Pancreas (tissue), 10 donors: ENCODE measurements at regions not wholly inside any gene's neighbourhood (a gene's known extent, or its start where the extent isn't known, plus 50 kb on each side); places are given as distances from the start of the nearest gene placed in this dataset.

ENCODE experiments used
- ATAC-seq, 4 donors: fragments of 200-7000 bp; cut with Tn5 transposase; one replicate each; pipeline versions ENCODE4 v1.8.0 to v1.9.1; 2020; ENCODE audit warnings: mild to moderate bottlenecking in 4 of 4, moderate library complexity in 4 of 4
- DNase-seq, 6 donors: peaks; one replicate each; pipeline ENCODE4 v3.0.0-alpha.2; 2020
- FAIRE-seq: peaks from 2 replicates; lab custom pipeline; 2012; peaks lifted over from hg19 to GRCh38; lab: Jason Lieb, UNC
- H3K27ac ChIP-seq, 4 donors: fragments of 200-600 bp; sonication (generic); 1 replicate in 3 of 4; 2 replicates in 1 of 4; pipeline versions ENCODE4 v1.5.0 to v1.8.0; 2020
- H3K27me3 ChIP-seq, 4 donors: fragments of 200-600 bp; one replicate each; pipeline ENCODE4 v1.8.0; 2021
- H3K36me3 ChIP-seq, 3 donors: fragments of 200-600 bp; sonication (generic) in 1 of 3; one replicate each; pipeline versions ENCODE4 v1.5.0 to v1.8.0; 2020 to 2021
- H3K4me1 ChIP-seq, 3 donors: fragments of 200-600 bp; one replicate each; pipeline ENCODE4 v1.8.0; 2021
- H3K4me3 ChIP-seq, 4 donors: fragments of 200-600 bp; sonication (generic) in 2 of 4; one replicate each; pipeline versions ENCODE4 v1.5.0 to v1.8.0; 2020 to 2021
- H3K9me3 ChIP-seq, 4 donors: fragments of 200-600 bp; one replicate each; pipeline ENCODE4 v1.8.0; 2021
- WGBS, 2 donors: extraction: QIAGEN DNeasy Blood & Tissue Kit; methylation state at CpG; one replicate each; pipeline ENCODE4 v1.1.7; 2013; 5-methylcytosine and 5-hydroxymethylcytosine counted together
- intact Hi-C, 3 donors: fragments of 100-400 bp; cut with DNase I; formaldehyde crosslinking; loops; one replicate each; pipeline versions ENCODE4 v1.11.1 to v1.14.2; 2022
- TF ChIP-seq, protein P1 (sequence below), 4 donors: fragments of 200-600 bp; sonication (generic) in 3 of 4; IDR thresholded peaks; one replicate each; pipeline versions ENCODE4 v1.5.0 to v1.8.0; 2021; ENCODE audit warnings: antibody characterized with exemption in 4 of 4
- donor health status: healthy with polysubstance abuse.
- donor health status: DM: no; HTN: no; CAD: no; lungs with moderate emphysema.
- donor health status: DM: no; HTN: no; CAD: no.
- donor health status: control.
- donor health status: control.
- donor health status: Bipolar disorder and iron deficiency.
- donor health status: DM: yes; HTN: yes; CAD: no.
- donor health status: DM: no; HTN: no; CAD: no.
- donor health status: DM: no; HTN: no; CAD: no.
- donor health status: DM: yes; HTN: yes; CAD: no.

- intact Hi-C loops: no loop called here
- TF ChIP-seq, protein P1, sequence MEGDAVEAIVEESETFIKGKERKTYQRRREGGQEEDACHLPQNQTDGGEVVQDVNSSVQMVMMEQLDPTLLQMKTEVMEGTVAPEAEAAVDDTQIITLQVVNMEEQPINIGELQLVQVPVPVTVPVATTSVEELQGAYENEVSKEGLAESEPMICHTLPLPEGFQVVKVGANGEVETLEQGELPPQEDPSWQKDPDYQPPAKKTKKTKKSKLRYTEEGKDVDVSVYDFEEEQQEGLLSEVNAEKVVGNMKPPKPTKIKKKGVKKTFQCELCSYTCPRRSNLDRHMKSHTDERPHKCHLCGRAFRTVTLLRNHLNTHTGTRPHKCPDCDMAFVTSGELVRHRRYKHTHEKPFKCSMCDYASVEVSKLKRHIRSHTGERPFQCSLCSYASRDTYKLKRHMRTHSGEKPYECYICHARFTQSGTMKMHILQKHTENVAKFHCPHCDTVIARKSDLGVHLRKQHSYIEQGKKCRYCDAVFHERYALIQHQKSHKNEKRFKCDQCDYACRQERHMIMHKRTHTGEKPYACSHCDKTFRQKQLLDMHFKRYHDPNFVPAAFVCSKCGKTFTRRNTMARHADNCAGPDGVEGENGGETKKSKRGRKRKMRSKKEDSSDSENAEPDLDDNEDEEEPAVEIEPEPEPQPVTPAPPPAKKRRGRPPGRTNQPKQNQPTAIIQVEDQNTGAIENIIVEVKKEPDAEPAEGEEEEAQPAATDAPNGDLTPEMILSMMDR (IDR thresholded peaks at IDR 0.05): no peak
- WGBS, 2 donors: 64% methylated on average over 6 of the region's 6 CpGs
Measured at GRCh38 chr2:66170744-66171330, 264.1 kb upstream of the MEIS1 start.

DNA sequence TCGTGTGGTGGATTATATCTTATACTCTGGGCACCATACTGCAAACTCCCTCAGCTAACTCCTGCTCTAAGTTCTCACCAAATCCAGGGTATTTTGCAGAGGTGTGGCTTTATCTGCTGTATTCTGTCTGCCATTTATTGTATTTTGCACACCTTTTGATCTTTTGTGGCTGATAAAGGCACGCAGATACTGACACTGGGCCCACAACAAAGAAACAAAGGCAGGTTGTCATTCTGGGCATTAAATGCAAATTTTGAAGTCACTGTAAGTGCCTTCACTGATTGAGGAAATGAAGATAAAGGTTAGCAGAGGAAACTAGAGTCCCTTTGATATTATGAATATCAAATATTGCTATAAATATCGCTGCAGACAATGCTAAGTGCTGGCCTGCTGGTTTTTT lies 265.8 kb upstream of the MEIS1 start:
- intact Hi-C loops: no loop called here
- FAIRE-seq (no peak), ATAC-seq (no peak)

More at GRCh38 chr2:66170744-66171330, 264.1 kb upstream of the MEIS1 start:
- no peak overlapping the region for H3K27ac ChIP-seq
- no peaks in the 10 kb centered on the region for H3K36me3 ChIP-seq
- H3K4me3 ChIP-seq: no peak overlapping the region
- H3K9me3 ChIP-seq: no peaks in the 10 kb centered on the region
- no peaks in the 10 kb centered on the region for H3K27me3 ChIP-seq
- DNase-seq: no peak
- no peak for ATAC-seq
- FAIRE-seq: no peak
- peaks cover 0 to 7% (median 0%) of the 10 kb centered on the region in 3 donors for H3K4me1 ChIP-seq

DNA sequence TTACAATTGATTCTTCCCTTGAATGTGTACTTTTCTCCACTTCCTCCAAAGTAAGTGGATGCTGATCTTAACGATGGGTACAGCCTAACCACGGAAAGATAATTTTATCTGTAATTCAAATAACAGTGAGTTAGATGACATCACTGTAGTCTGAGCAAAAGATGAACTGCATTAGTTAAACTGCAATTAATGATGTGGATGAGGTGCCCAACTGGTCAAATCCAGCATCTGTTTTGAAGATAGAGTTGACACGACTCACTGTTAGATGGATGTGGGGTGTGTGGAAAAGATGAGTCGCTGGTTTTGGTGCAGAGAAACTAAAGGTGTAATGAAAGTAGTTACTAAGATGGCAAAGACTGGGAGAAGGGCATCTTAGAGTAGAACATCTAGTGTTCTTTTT lies 270.5 kb upstream of the MEIS1 start:
- ATAC-seq (no peak), DNase-seq (no peak), FAIRE-seq (no peak)
- intact Hi-C loops: no loop called here
- Histone ChIP-seq H3K4me3 (no peak overlapping the region), H3K4me1 (no peaks in the 10 kb centered on the region), H3K27ac (no peak overlapping the region), H3K27me3 (no peaks in the 10 kb centered on the region), H3K36me3 (no peaks in the 10 kb centered on the region), H3K9me3 (no peaks in the 10 kb centered on the region)
- TF ChIP-seq, protein P1 (IDR thresholded peaks at IDR 0.05): no peak
- 78 to 82% methylated on average over 4 of the region's 4 CpGs for WGBS, 2 donors

More for the DNA sequence above, 265.8 kb upstream of the MEIS1 start:
- no peaks in the 10 kb centered on the region for H3K27me3 ChIP-seq
- H3K4me1 ChIP-seq: peaks cover 0 to 7% (median 0%) of the 10 kb centered on the region in 3 donors
- H3K27ac ChIP-seq: no peak overlapping the region
- DNase-seq: no peak
- WGBS, 2 donors: 81 to 92% methylated on average over 3 of the region's 3 CpGs
- no peak overlapping the region for H3K4me3 ChIP-seq
- TF ChIP-seq, protein P1 (IDR thresholded peaks at IDR 0.05): no peak
- H3K9me3 ChIP-seq: no peaks in the 10 kb centered on the region
- no peaks in the 10 kb centered on the region for H3K36me3 ChIP-seq

DNA sequence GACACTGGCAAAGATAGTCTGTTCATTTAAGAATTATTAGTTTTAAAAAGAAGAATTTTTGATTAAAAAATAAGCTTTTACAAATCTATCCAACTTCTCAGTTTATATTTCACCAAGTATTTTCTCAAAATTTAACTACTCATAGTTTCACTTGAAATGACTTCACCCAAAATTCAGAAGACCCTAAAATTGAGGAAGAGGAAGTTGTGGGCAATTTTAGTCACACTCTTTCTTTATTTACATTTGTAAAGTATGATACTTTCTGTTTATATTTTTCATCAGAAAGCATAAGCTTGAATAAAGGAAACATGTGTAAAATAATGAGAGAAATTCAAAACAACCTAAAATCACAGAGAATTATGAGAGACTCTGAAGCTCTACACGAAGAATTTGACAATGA lies 278.8 kb upstream of the MEIS1 start:
- ATAC-seq (no peak), FAIRE-seq (no peak)
- H3K27me3 ChIP-seq: no peaks in the 10 kb centered on the region

GRCh38 chr2:66153941-66154340 lies 281.0 kb upstream of the MEIS1 start:
- no peak for DNase-seq
- intact Hi-C loops: no loop called here
- Histone ChIP-seq H3K27ac (no peak overlapping the region), H3K36me3 (no peaks in the 10 kb centered on the region), H3K27me3 (no peaks in the 10 kb centered on the region), H3K4me3 (no peak overlapping the region), H3K9me3 (peaks cover 0 to 14% (median 0%) of the 10 kb centered on the region in 4 donors), H3K4me1 (no peaks in the 10 kb centered on the region)
- TF ChIP-seq, protein P1 (IDR thresholded peaks at IDR 0.05): no peak
- no peak for ATAC-seq
- WGBS, 2 donors: 32 to 56% methylated on average over 1 of the region's 1 CpG
- no peak for FAIRE-seq

More for the DNA sequence above, 278.8 kb upstream of the MEIS1 start:
- WGBS, 2 donors: 63 to 74% methylated on average over 1 of the region's 1 CpG
- Histone ChIP-seq H3K4me3 (no peak overlapping the region), H3K9me3 (peaks cover 0 to 14% (median 0%) of the 10 kb centered on the region in 4 donors), H3K36me3 (no peaks in the 10 kb centered on the region), H3K4me1 (no peaks in the 10 kb centered on the region), H3K27ac (no peak overlapping the region)
- no peak for DNase-seq
- intact Hi-C loops: no loop called here
- TF ChIP-seq, protein P1 (IDR thresholded peaks at IDR 0.05): no peak
